SK-N-SH (cell line): ENCODE measurements at regions not wholly inside any gene's neighbourhood (a gene's known extent, or its start where the extent isn't known, plus 50 kb on each side); places are given as distances from the start of the nearest gene placed in this dataset.

Source experiments
- EP300 ChIP-seq, 2 experiments: IDR thresholded peaks; 2 replicates each; pipeline versions ENCODE4 v1.4.0 to v1.6.1; 2012; ENCODE audit warnings: borderline replicate concordance in 1 of 2, low read depth in 1 of 2, low read length in 1 of 2
- IRF3 ChIP-seq: fragments of 150-350 bp; IDR thresholded peaks from 2 replicates; pipeline ENCODE4 v1.6.1; 2016; ENCODE audit warnings: mild to moderate bottlenecking, low read depth, low read length

- TF ChIP-seq IRF3 = no peak
- no peak for TF ChIP-seq EP300 (IDR thresholded peaks at IDR 0.05; ENCODE audit: borderline replicate concordance in 1 of 2, low read depth in 1 of 2, low read length in 1 of 2)
Observed at GRCh38 chr18:30675072-30675471, 367.5 kb downstream of the DSC3 start.
